HFFc6 (cell line): ENCODE measurements at regions not wholly inside any gene's neighbourhood (a gene's known extent, or its start where the extent isn't known, plus 50 kb on each side); places are given as distances from the start of the nearest gene placed in this dataset.

ENCODE experiments used
- DNase-seq: peaks from one replicate; pipeline ENCODE4 v3.0.0-alpha.2; 2018
- H3K27ac Mint-ChIP-seq: 2 replicates; pipeline ENCODE4 v1.8.0; 2020; ENCODE audit warnings: mild to moderate bottlenecking, mixed read lengths
- H3K27me3 Mint-ChIP-seq: 2 replicates; pipeline ENCODE4 v1.8.0; 2021; ENCODE audit warnings: mild to moderate bottlenecking, moderate library complexity, mixed read lengths; ENCODE audit not compliant: insufficient read depth
- H3K36me3 Mint-ChIP-seq: 2 replicates; pipeline ENCODE4 v1.8.0; 2021; ENCODE audit warnings: low read depth, mixed read lengths
- H3K4me1 Mint-ChIP-seq: 2 replicates; pipeline ENCODE4 v1.8.0; 2020; ENCODE audit warnings: low read depth, mixed read lengths
- H3K4me3 Mint-ChIP-seq: 2 replicates; pipeline ENCODE4 v1.8.0; 2020; ENCODE audit warnings: mild to moderate bottlenecking, moderate library complexity, mixed read lengths
- H3K9me3 Mint-ChIP-seq: 2 replicates; pipeline ENCODE4 v1.8.0; 2020; ENCODE audit warnings: mild to moderate bottlenecking, mixed read lengths
- TF ChIP-seq, protein P1 (sequence below): fragments of 200-600 bp; sonication (generic); IDR thresholded peaks from 2 replicates; pipeline ENCODE4 v1.5.0; 2021; ENCODE audit warnings: antibody characterized with exemption, mild to moderate bottlenecking

DNA sequence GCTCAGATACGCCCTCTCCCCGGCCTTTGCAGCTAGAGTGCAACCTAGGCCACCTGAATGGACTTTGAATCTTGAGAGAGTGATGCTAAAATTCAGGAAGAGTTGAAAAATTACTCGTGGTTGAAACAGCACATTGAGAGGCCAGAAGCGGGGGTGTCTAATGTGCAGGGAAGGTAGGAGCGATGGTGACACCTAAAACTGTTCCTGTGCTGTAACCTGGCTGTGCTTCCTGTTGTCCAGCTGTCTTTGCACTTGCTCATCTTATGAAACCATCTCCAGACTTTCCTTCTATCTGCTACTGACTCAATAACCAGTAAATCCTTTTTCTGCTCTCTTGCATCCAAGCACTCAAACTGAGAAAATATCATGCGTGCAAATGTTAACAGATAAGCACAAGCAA, 106.4 kb upstream of the RPS6KA3 start:
- no peak overlapping the region for H3K27ac Mint-ChIP-seq
- H3K9me3 Mint-ChIP-seq, result no peaks in the 10 kb centered on the region
- H3K4me3 Mint-ChIP-seq, result no peak overlapping the region
- TF ChIP-seq, protein P1, sequence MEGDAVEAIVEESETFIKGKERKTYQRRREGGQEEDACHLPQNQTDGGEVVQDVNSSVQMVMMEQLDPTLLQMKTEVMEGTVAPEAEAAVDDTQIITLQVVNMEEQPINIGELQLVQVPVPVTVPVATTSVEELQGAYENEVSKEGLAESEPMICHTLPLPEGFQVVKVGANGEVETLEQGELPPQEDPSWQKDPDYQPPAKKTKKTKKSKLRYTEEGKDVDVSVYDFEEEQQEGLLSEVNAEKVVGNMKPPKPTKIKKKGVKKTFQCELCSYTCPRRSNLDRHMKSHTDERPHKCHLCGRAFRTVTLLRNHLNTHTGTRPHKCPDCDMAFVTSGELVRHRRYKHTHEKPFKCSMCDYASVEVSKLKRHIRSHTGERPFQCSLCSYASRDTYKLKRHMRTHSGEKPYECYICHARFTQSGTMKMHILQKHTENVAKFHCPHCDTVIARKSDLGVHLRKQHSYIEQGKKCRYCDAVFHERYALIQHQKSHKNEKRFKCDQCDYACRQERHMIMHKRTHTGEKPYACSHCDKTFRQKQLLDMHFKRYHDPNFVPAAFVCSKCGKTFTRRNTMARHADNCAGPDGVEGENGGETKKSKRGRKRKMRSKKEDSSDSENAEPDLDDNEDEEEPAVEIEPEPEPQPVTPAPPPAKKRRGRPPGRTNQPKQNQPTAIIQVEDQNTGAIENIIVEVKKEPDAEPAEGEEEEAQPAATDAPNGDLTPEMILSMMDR, result no peak
- no peaks in the 10 kb centered on the region; the same call in 1 of the 2 replicates for H3K27me3 Mint-ChIP-seq
- DNase-seq, result no peak
- no peaks in the 10 kb centered on the region for H3K36me3 Mint-ChIP-seq
- peaks cover 8% of the 10 kb centered on the region for H3K4me1 Mint-ChIP-seq

DNA sequence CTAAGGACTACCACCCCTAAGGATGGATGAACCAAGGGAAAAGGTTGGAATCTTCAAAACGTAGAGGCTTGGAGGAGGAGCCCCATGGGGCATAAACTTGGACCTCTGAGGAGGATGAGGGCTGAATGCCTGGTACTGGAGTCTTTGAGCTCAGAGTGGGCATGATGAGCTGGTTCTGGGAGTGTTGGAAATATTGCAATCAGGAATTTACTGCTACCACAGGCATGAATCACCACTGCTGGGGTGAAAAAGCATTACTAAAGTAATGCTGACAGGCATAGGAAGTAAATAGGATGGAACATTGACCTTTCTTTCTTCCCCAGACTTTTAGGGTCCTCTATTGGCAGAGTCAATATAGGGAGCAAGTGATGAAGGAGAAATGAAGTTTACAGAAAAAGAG, 105.8 kb upstream of the RPS6KA3 start:
- Mint-ChIP-seq H3K4me3 (no peak overlapping the region), H3K27me3 (no peaks in the 10 kb centered on the region; the same call in 1 of the 2 replicates), H3K36me3 (no peaks in the 10 kb centered on the region), H3K9me3 (no peaks in the 10 kb centered on the region), H3K4me1 (peaks cover 6% of the 10 kb centered on the region), H3K27ac (no peak overlapping the region)
- DNase-seq, result no peak
- TF ChIP-seq, protein P1, result no peak

DNA sequence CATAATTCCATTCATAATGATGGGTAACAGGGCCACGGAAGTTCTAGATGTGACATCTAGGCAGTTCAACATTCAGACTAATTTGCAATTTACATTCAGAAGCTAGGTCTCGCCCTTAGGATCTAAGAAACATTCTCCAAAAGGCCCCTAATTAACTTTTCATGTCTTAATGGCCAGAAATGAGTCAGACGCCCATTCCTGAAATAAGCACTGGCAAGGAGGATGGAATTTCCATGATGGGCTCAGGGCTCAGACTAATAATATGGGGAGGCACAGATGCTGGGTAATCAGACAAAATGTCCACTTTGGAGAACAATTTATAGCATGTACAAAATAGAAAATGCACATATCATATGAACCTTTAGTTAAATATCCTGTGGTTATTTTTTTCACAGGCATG, 102.8 kb upstream of the RPS6KA3 start:
- peaks cover 2% of the 10 kb centered on the region; the same call in 1 of the 2 replicates for H3K27me3 Mint-ChIP-seq
- no peaks in the 10 kb centered on the region for H3K36me3 Mint-ChIP-seq
- H3K9me3 Mint-ChIP-seq, result no peaks in the 10 kb centered on the region
- no peaks in the 10 kb centered on the region for H3K4me1 Mint-ChIP-seq
- TF ChIP-seq, protein P1, result no peak
- no peak overlapping the region for H3K27ac Mint-ChIP-seq
- no peak for DNase-seq
- H3K4me3 Mint-ChIP-seq, result no peak overlapping the region

DNA sequence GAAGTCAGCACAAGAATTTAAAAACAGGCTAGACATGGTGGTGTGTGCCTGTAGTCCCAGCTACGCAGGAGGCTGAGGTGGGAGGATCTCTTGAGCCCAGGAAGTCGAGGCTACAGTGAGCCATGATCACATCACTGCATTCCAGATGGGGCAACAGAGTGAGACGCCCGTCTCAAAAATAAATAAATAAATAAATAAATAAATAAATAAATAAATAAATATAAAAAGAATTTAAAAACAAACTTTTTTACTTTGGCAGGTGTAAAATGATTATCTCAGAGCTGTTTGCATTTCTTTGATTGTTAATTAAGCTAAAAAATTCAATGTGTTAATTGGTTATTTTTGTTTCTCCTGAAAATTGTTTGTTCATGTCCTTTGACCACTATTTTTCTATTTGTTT, 97.5 kb upstream of the RPS6KA3 start:
- H3K9me3 Mint-ChIP-seq, result no peaks in the 10 kb centered on the region
- no peak for DNase-seq
- no peak overlapping the region for H3K4me3 Mint-ChIP-seq
- H3K27ac Mint-ChIP-seq, result no peak overlapping the region
- TF ChIP-seq, protein P1, result no peak
- peaks cover 29% of the 10 kb centered on the region for H3K4me1 Mint-ChIP-seq
- peaks cover 2% of the 10 kb centered on the region; the same call in 1 of the 2 replicates for H3K27me3 Mint-ChIP-seq
- no peaks in the 10 kb centered on the region for H3K36me3 Mint-ChIP-seq

DNA sequence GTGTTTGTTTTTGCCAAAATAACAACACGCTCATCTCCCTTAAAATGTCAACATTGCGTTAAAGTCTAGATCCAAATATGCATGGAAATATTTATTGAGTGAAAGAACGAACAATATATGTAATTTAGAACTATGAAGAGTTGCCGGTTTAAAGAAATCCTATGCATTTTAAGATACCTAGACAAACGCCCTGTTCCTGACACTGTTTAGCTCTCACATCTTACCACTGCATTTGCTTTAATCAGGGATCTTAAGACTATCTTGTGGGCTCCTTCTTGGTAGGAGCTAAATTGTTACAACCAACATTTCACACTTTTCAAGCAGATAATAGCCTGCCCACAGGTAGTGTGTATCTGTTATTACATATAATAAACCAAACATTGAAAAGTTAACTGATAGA, 96.6 kb upstream of the RPS6KA3 start:
- no peak overlapping the region for H3K4me3 Mint-ChIP-seq

More for the DNA sequence above, 96.6 kb upstream of the RPS6KA3 start:
- peaks cover 29% of the 10 kb centered on the region for H3K4me1 Mint-ChIP-seq
- H3K36me3 Mint-ChIP-seq, result no peaks in the 10 kb centered on the region
- H3K27me3 Mint-ChIP-seq, result peaks cover 3% of the 10 kb centered on the region
- no peaks in the 10 kb centered on the region for H3K9me3 Mint-ChIP-seq
- TF ChIP-seq, protein P1, result no peak
- peak overlapping the region; percentile 85; the same call in 1 of the 2 replicates for H3K27ac Mint-ChIP-seq
- DNase-seq, result no peak
